ENCODE measurements at regions not wholly inside any gene's neighbourhood (a gene's known extent, or its start where the extent isn't known, plus 50 kb on each side); places are given as distances from the start of the nearest gene placed in this dataset.

DNA sequence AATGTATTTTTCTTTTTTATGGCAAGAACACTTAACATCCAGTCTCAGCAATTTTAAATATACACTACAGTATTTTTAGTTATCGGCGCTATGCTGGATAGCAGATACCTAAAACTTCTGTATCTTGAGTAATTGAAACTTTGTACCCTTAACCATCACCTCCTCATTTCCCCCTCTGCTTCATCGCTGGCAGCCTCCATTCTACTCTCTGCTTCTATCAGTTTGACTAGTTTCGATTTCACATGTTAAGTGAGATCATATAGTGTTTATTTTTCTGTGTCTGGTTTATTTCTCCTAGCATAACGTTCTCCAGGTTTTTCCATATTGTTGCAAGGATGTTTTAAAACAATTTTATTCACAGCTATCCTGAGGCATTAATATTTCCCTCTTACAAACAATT is 340.8 kb upstream of the SLC10A2 start:
- no peak for TF ChIP-seq NANOG (IDR thresholded peaks at IDR 0.05; ENCODE audit: borderline replicate concordance)
- TF ChIP-seq, protein P1, sequence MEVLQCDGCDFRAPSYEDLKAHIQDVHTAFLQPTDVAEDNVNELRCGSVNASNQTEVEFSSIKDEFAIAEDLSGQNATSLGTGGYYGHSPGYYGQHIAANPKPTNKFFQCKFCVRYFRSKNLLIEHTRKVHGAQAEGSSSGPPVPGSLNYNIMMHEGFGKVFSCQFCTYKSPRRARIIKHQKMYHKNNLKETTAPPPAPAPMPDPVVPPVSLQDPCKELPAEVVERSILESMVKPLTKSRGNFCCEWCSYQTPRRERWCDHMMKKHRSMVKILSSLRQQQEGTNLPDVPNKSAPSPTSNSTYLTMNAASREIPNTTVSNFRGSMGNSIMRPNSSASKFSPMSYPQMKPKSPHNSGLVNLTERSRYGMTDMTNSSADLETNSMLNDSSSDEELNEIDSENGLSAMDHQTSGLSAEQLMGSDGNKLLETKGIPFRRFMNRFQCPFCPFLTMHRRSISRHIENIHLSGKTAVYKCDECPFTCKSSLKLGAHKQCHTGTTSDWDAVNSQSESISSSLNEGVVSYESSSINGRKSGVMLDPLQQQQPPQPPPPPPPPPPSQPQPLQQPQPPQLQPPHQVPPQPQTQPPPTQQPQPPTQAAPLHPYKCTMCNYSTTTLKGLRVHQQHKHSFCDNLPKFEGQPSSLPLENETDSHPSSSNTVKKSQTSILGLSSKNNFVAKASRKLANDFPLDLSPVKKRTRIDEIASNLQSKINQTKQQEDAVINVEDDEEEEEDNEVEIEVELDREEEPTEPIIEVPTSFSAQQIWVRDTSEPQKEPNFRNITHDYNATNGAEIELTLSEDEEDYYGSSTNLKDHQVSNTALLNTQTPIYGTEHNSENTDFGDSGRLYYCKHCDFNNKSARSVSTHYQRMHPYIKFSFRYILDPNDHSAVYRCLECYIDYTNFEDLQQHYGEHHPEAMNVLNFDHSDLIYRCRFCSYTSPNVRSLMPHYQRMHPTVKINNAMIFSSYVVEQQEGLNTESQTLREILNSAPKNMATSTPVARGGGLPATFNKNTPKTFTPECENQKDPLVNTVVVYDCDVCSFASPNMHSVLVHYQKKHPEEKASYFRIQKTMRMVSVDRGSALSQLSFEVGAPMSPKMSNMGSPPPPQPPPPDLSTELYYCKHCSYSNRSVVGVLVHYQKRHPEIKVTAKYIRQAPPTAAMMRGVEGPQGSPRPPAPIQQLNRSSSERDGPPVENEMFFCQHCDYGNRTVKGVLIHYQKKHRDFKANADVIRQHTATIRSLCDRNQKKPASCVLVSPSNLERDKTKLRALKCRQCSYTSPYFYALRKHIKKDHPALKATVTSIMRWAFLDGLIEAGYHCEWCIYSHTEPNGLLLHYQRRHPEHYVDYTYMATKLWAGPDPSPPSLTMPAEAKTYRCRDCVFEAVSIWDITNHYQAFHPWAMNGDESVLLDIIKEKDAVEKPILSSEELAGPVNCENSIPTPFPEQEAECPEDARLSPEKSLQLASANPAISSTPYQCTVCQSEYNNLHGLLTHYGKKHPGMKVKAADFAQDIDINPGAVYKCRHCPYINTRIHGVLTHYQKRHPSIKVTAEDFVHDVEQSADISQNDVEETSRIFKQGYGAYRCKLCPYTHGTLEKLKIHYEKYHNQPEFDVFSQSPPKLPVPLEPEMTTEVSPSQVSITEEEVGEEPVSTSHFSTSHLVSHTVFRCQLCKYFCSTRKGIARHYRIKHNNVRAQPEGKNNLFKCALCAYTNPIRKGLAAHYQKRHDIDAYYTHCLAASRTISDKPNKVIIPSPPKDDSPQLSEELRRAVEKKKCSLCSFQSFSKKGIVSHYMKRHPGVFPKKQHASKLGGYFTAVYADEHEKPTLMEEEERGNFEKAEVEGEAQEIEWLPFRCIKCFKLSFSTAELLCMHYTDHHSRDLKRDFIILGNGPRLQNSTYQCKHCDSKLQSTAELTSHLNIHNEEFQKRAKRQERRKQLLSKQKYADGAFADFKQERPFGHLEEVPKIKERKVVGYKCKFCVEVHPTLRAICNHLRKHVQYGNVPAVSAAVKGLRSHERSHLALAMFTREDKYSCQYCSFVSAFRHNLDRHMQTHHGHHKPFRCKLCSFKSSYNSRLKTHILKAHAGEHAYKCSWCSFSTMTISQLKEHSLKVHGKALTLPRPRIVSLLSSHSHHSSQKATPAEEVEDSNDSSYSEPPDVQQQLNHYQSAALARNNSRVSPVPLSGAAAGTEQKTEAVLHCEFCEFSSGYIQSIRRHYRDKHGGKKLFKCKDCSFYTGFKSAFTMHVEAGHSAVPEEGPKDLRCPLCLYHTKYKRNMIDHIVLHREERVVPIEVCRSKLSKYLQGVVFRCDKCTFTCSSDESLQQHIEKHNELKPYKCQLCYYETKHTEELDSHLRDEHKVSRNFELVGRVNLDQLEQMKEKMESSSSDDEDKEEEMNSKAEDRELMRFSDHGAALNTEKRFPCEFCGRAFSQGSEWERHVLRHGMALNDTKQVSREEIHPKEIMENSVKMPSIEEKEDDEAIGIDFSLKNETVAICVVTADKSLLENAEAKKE (CRISPR knock-in tag; IDR thresholded peaks at IDR 0.05): no peak
- TF ChIP-seq, protein P2, sequence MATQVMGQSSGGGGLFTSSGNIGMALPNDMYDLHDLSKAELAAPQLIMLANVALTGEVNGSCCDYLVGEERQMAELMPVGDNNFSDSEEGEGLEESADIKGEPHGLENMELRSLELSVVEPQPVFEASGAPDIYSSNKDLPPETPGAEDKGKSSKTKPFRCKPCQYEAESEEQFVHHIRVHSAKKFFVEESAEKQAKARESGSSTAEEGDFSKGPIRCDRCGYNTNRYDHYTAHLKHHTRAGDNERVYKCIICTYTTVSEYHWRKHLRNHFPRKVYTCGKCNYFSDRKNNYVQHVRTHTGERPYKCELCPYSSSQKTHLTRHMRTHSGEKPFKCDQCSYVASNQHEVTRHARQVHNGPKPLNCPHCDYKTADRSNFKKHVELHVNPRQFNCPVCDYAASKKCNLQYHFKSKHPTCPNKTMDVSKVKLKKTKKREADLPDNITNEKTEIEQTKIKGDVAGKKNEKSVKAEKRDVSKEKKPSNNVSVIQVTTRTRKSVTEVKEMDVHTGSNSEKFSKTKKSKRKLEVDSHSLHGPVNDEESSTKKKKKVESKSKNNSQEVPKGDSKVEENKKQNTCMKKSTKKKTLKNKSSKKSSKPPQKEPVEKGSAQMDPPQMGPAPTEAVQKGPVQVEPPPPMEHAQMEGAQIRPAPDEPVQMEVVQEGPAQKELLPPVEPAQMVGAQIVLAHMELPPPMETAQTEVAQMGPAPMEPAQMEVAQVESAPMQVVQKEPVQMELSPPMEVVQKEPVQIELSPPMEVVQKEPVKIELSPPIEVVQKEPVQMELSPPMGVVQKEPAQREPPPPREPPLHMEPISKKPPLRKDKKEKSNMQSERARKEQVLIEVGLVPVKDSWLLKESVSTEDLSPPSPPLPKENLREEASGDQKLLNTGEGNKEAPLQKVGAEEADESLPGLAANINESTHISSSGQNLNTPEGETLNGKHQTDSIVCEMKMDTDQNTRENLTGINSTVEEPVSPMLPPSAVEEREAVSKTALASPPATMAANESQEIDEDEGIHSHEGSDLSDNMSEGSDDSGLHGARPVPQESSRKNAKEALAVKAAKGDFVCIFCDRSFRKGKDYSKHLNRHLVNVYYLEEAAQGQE (IDR thresholded peaks at IDR 0.05; ENCODE audit: unreplicated experiment): no peak
- no peak for TF ChIP-seq EZH2 (IDR thresholded peaks at IDR 0.05; ENCODE audit: low read depth, unreplicated experiment)
- TF ChIP-seq, protein P3, sequence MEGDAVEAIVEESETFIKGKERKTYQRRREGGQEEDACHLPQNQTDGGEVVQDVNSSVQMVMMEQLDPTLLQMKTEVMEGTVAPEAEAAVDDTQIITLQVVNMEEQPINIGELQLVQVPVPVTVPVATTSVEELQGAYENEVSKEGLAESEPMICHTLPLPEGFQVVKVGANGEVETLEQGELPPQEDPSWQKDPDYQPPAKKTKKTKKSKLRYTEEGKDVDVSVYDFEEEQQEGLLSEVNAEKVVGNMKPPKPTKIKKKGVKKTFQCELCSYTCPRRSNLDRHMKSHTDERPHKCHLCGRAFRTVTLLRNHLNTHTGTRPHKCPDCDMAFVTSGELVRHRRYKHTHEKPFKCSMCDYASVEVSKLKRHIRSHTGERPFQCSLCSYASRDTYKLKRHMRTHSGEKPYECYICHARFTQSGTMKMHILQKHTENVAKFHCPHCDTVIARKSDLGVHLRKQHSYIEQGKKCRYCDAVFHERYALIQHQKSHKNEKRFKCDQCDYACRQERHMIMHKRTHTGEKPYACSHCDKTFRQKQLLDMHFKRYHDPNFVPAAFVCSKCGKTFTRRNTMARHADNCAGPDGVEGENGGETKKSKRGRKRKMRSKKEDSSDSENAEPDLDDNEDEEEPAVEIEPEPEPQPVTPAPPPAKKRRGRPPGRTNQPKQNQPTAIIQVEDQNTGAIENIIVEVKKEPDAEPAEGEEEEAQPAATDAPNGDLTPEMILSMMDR (conservative IDR thresholded peaks at IDR 0.05; ENCODE audit: low read depth in 2 of 2): no peak
- no peak for TF ChIP-seq ZNF331 (CRISPR knock-in tag; IDR thresholded peaks at IDR 0.05; ENCODE audit: low read depth)
- TF ChIP-seq POLR2AphosphoS5 (IDR thresholded peaks at IDR 0.05; ENCODE audit: low read depth): no peak
- TF ChIP-seq, protein P4, sequence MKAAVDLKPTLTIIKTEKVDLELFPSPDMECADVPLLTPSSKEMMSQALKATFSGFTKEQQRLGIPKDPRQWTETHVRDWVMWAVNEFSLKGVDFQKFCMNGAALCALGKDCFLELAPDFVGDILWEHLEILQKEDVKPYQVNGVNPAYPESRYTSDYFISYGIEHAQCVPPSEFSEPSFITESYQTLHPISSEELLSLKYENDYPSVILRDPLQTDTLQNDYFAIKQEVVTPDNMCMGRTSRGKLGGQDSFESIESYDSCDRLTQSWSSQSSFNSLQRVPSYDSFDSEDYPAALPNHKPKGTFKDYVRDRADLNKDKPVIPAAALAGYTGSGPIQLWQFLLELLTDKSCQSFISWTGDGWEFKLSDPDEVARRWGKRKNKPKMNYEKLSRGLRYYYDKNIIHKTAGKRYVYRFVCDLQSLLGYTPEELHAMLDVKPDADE (IDR thresholded peaks at IDR 0.05): no peak
- no peak for TF ChIP-seq JUNB (IDR thresholded peaks at IDR 0.05; ENCODE audit: unreplicated experiment)
- TF ChIP-seq EZH2phosphoT487 (IDR thresholded peaks at IDR 0.05; ENCODE audit: unreplicated experiment): no peak
- Mint-ChIP-seq H3K27me3 (ENCODE audit: insufficient read depth, low read depth, poor library complexity) (peaks cover 5% of the 10 kb centered on the region), H3K4me3 (no peak overlapping the region), H3K36me3 (ENCODE audit: low read depth) (no peaks in the 10 kb centered on the region), H3K4me1 (peaks cover 31% of the 10 kb centered on the region), H3K27ac (no peak overlapping the region), H3K9me3 (peaks cover 3% of the 10 kb centered on the region; the same call in 1 of the 3 replicates)
- H3K27ac ChIP-seq (ENCODE audit: low read depth): no peak overlapping the region
- DNase-seq (ENCODE audit: low spot score) (no peak), ATAC-seq (no peak)
- H3K27me3 ChIP-seq (ENCODE audit: insufficient read depth): no peaks in the 10 kb centered on the region
- H4K20me1 ChIP-seq (replicated peaks; ENCODE audit: insufficient read depth): no peaks in the 10 kb centered on the region
- no peaks in the 10 kb centered on the region for H3F3A ChIP-seq (replicated peaks; ENCODE audit: low read depth)
- 0 out of 2 replicates have a peak overlapping the region, but pooled peaks have one; percentile 5 for H2AFZ ChIP-seq
- peaks cover 26% of the 10 kb centered on the region for H3K4me1 ChIP-seq (ENCODE audit: insufficient read depth)
- no peak overlapping the region for H3K4me3 ChIP-seq
- H3K36me3 ChIP-seq (ENCODE audit: insufficient read depth): no peaks in the 10 kb centered on the region; the same call in 1 of the 2 replicates
- no peaks in the 10 kb centered on the region for H3K9me2 ChIP-seq (ENCODE audit: insufficient read depth)
- H3K79me2 ChIP-seq (replicated peaks; ENCODE audit: insufficient read depth): no peaks in the 10 kb centered on the region
- no peak overlapping the region for H3K4me2 ChIP-seq

Measured in GM23338 (cell line).